ENCODE measurements at regions not wholly inside any gene's neighbourhood (a gene's known extent, or its start where the extent isn't known, plus 50 kb on each side); places are given as distances from the start of the nearest gene placed in this dataset.

DNA sequence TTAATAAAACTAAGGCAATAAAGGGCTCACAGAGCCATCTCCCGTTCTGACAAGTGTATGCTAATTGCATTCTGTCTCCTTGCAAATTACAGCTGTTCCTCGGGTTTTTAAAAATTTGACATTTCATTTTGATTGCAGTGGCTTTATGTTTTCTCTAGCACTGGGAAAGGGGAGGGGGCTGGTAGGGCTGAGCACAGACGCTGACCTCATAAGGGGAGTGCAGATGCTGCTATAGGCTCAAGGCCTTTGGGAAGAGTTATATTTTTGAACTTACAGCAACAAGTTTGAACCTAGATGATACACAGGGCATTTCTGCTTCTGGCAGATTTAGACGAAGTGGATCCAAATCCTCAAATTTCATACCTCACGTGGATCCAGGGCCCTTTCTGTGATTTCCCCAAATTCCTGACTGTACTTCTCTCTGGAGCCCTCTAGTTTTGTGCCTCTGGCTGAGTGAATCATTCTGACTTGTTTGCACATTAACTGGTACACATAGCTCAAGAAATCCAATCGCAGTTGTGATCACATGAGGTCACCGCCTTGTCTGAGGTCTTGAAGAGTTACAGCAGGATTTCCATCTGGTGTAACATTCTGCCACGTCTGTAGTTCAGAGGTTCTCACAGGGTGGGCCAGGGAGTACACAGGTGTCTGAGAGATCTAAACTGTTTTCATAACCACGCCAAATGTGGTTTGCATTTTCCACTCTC, 230.3 kb downstream of the C1orf94 start:
- intact Hi-C loops (cut with micrococcal nuclease): no loop called here

DNA sequence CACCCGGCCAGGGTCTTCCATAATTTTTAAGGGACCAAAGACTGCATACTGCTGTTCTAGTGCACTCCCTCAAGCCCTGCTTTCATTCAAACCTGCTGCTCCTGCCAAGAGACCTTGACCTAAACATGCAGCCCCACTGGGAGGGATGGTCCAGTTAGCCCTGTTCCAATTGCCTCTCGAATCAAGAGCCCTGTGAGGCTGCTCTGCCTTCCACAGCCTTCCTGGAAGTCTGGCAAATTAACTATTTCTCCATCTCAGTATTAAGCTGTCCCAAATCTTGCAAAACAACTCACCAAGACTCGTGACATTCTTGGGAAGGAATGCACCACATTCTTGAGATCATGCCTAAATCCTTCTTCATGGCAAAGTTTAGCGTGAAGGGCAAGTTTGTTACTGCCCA, 231.3 kb downstream of the C1orf94 start:
- intact Hi-C loops (cut with micrococcal nuclease): no loop called here

DNA sequence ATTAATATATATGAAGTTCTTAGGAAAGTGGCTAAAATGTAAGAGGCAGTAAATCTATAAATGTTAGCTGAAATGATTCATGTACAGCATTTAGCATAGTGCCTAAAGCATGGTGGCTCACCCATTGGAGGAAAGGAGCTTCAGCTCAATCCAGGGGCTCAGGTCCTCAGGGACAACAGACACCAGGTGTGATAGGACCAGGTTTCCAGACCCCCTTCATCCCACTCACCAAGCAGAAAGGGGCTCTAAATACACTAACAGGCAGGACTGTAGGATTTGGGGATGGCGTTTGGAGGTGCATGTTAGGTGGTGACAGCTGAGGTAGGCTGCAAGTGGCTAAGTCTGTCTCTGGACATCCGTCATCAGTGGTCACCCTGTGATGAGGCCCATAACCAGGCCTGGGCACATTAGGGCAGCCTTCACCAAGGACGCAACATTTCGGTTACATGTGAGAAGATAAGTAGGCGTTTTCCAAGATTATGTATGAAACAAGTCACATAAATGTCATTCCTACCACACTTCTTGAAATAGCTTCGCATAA, 233.1 kb downstream of the C1orf94 start:
- intact Hi-C loops (cut with micrococcal nuclease): no loop called here

DNA sequence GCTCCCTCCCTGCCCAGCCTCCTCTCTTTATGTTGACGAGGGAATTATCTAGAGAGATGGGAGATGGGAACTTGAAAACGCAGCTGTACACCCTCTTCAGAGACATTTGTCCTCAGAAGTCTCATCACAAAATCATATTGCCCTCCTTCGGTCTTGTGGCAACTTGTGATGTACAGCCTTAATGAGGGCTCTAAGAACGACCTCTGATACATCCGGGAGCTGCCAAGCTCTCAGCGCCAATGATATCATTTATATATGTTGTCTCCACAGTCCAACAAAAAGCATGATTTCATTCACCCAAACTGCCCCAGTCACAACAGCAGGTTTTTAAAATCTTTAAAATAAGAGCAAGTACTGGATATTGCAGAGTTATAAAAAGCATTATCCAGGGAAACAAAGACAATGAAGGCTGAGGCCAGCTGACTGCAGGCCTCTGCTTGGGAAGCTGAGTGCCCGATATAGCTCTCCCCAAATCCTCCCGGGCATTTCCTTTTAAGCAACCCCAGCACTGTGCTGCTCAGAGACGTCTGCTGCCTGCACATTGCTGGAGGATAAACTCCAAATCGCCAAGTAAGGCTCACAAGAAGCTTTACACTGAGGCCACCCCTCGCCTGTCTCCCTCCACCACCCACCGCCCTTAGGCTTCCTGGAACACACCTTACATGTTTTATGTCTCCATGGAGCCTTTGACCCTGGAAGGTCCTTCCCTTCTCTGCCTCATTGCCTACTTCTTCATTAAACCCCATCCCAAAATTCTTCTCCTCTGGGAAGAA, 236.1 kb downstream of the C1orf94 start:
- intact Hi-C loops (cut with micrococcal nuclease): no loop called here

DNA sequence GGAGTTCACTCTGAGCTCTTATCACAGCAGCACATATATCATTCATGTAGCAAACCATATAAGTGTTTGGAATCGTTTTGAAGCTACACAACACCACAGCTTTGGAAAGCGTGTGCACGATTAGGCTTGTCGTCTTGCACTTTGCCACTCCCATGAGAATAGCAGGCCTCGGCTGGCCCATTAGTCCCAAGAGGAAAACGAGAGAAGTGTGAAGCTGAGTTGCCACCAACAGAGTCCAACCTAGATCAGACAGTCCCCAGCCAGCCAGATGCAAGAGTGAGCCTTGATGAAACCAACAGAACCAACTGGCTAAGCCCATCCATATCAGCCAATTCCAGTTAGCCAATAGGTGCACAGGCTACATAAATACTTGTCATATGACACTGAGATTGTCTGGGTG, 238.4 kb downstream of the C1orf94 start:
- intact Hi-C loops (cut with micrococcal nuclease): no loop called here

DNA sequence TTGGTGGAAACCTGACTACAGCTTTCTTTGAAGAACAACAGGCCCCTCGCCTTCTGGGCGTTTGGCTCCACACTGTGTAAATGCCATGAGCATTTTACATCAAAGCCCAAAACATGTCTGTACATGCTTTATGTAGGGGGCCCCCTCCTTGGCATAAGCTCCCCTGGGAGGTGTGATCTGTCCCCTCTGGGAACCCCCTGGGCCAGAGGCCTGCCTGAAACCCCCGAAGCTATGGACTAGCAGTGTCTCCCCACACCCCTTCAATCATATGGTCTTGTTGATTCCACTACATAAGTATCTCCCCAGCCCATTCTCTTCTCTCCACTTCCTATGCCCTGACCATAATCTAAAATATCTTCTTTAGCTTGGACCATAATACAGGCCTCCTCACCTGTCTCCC, 241.5 kb downstream of the C1orf94 start:
- intact Hi-C loops (cut with micrococcal nuclease): no loop called here

DNA sequence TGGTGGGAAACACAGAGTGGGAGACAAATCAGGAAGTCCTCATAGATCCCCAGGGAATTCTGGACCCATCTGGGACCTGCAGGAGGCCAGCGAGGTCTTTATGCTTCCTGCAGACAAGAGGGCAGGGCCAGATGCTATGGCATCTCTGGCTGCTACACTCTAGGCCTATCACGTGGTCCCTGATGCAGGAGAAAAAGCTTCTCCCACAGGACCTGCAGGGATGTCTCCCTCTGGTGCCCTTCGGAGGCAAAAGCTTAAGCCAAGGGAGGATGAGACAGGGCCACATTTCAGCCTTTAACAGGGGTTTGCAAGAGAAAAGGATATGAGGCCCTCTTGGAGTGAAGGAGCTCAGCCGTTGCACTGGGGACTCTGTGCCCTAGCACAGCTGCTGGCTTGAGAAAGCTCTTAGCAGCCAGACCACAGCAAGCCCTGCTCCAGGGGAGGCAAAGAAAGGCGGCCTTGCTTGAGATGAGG, 243.0 kb downstream of the C1orf94 start:
- intact Hi-C loops (cut with micrococcal nuclease): no loop called here

DNA sequence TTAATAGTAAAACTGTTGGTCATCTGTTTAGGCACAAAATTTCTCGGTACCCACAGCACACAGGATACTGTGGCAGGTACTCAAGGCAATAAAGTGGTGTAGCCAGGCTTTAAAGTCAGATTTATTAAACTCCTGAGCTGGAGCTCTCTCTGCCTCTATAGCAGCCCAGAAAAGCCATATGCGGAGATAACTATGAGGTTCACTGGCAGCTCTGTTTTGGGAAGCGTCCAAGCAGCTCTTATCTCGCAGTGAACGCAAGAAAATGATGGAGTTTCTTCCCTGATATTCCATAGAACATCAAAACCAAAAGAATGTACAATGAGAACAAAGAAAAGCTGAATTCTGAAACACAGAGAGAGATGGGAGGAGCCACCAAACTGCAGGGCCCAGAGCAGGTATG, 248.3 kb downstream of the C1orf94 start:
- intact Hi-C loops (cut with micrococcal nuclease): no loop called here

DNA sequence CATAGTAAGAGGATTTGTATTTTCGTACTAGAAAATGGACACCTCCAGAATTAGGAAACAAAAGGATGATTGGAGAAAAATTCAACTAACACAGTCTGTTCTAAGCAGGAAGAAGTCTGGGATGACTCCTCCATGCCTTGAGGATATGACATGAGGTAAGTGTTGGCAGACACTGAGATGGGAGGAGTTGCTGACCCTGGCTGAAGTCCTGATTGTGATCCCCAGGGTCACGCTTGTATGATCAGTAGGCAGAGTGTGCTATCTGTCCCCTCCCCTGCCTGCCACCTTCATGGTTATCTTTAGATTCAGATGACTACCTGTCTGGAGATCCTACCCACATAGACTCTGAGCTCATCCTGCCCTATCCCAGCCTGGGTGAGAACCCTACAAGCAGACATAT, 249.1 kb downstream of the C1orf94 start:
- intact Hi-C loops (cut with micrococcal nuclease): no loop called here

DNA sequence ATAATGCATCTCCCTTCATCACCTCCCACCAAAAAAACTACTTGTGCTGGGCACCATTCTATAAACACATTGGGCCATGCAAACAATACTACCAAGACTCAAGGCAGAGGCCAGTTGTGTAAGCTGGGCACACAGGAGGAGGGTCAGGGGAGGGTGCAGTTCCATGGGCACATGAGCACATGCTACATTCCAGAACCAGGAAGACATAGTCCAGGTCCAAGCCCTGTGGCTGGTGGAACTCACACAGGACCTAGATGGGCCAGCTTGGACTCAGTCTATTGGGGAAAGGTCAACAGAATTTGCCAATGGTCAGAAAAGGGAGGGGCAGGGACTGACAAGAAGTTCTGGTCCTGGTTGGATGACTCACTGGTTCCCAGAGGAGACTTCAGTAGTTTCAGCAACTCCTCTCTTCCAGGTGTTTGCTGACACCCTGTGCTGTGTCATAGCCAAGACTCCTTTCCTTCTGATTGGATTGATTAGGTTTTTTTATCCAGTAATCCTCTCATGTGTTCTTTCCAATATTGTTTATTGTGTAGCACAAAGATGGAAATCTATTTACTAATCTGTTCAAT, 249.7 kb downstream of the C1orf94 start:
- intact Hi-C loops (cut with micrococcal nuclease): no loop called here

DNA sequence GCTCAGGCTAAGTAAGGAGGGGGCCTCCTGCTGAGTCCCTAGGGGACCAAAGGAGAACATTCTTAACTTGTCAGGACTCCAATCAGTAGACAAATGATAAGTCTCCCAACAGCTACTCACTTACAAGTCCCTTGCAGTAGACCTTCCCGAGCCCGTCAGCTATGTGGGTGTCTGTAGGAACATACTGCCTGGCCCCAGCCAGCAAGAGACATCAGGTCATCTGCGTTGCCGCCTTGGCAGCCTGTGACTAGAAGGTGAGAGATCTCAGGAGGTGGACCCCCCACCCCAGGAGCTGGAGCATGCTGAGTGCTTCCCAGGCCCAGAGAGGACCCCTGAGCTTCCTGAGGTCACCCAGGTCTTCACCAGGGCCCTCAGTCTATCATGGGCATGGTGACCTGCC, 250.5 kb downstream of the C1orf94 start:
- intact Hi-C loops (cut with micrococcal nuclease): no loop called here

DNA sequence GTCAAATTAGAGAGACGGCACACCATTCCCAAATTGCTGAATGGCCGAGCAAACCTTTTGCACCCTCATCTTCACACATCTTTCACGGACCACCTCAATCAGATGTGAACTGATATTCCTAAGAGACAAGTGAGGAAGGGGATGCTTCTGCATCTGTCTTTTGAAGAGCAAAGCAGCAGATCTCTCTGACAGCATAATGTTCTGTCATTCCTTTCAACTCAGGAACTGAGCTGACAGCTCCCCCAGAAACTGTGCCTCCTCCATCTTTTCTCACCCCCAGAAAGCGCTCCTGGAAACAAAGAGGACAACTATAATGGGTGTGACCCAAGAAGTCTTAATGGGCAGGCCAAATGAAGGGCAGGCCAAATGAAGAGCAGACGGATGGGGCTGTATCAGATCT, 256.4 kb downstream of the C1orf94 start:
- intact Hi-C loops (cut with micrococcal nuclease): no loop called here

DNA sequence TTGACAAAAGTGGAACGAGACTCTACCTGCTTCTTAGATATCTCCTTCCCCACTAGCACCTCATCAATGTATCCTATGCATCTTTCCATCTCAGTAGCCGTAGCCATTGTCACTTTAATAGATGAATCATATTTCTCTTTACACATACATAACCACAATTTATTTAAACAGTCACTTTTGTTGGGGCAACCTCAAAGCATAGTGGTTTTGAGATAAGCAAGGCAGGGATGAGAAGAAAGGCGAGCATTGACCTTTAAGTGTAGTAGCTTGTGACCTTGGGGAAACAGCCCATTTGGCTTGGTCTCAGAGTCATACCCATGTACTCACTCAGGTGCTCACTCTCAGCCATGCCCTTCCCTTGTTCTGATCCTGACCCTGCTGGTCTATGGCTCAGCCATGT, 260.1 kb downstream of the C1orf94 start:
- intact Hi-C loops (cut with micrococcal nuclease): no loop called here

DNA sequence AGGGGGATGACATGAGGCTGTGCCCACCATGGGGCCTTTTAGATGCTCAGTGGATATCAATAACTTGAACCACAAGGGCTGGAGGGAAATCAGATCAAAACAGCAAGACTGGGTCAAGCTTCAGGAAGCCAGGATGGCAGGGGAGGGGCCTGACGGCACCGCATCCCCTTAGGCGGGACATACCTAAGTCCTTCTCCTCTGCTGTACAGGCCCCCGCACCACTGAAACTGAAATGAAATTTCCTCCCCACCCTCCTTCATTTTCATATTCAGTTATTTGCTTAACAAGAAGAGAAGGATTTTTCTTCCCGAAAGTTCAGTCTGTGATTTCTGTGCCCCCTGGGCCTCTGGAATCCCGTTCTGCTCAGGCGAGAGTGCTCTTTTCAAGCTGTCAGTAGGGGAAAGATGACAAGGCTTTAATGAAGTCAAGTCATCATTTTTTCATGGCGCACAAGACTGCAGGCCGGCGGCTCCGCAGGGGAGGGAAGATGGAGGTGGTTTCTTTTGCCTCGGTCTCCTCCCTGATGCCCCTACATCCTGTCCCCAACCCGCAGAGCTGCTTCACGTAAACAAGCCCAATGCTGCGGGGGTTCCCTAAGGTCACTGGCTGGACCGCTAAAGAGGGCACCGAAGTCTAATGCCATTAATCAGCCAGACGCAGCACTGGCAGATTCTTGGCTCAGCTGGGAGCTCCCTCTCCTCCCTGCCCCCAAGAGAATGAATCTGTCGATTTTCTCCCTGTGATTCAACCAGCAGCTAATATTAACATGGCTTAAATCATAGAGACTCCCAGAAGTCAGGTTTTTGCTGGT, 264.8 kb downstream of the C1orf94 start:
- intact Hi-C loops (cut with micrococcal nuclease): no loop called here

DNA sequence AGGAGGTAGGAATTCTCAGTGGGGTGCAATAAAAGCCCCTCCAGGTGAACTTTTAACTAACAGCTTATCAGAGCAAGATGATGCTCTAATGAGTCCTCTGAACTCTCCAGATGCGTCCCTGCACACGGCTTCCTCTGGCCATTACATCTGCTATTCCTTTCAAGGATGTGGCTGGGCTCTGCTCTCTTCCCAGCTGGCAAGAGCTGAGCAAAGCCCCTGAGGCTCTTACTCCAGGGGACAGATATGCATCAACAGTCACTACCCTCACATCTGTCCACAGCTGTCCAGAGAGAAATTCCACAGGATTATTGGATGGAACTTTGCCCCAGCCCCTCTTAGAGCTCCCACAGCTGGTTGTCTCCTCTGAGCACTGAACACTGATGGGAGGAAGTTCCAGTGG, 267.8 kb downstream of the C1orf94 start:
- intact Hi-C loops (cut with micrococcal nuclease): no loop called here

DNA sequence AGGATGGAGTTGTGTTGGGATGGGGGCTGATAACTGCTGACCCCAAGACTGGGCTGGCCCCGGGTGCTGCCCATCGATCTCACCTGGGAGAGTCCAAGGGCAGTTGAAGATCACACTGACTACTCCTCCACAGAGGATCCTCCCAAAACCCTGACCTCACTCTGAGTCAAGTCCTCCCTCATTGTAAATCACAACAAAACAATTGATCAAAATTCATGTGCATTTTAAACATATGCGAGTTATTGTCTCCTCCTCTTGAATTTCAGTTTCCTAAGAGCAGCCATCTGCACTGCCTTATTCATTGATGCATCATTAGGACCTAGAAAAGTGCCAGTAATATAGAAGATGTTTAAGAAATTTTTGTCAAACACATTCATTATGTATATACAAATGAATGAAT, 273.6 kb downstream of the C1orf94 start:
- intact Hi-C loops (cut with micrococcal nuclease): no loop called here

DNA sequence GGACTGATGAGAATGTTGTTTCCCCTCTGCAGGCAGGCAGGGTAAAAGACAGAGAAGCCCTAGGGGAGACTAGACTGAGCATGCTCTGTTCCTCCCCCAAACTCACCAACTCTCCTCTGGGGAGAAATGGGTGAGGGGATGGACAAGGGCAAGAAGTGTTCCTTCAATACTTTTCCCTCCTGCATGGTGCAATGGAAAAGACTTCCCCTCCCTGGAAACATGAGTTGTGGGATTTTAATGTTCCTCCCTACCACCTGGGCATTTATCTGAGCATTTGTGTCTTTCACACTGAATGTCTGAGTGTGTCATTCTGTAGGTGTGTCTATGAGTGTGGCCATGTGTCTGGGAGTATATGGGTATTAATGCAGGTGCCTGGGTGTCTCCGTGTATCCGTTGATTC, 275.7 kb downstream of the C1orf94 start:
- intact Hi-C loops (cut with micrococcal nuclease): no loop called here

DNA sequence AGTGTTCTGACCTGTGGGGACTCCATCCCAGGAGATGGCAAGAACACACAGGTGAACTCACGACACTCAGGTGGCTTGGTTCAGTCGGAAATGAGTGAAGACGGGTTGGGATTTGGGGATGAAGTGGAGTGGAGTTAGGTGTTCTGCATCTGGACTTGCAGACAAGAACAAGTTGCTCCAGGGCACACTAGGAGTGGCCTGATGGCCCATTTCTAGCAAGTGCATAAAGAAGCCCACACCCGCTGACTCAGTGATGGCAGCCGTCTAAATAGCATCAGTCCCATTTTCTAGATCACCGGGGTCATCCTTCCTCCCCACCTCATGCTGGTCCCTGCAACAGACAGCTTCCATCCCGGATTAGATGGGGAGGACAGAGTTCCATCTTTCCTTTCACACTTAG, 278.4 kb downstream of the C1orf94 start:
- intact Hi-C loops (cut with micrococcal nuclease): no loop called here

DNA sequence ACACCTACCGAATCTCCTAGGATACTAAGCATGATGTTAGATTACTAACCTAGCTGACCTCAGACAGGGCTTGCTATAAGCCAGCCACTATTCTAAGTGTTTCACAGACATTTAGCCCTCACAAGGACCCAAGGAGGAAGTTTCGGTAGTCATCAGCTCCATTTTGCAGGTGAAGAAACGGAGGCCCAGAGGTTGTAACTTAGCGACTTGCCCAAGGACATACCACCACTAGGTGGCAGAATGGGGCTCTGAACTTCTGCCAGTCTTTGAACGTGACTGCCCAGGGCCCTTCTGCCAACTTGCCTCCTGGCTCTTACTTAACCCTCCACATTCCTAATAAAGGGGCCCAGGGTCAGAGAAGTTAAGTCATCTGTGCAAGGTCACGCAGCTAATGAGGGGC, 283.5 kb downstream of the C1orf94 start:
- intact Hi-C loops (cut with micrococcal nuclease): loop anchor here (1.0 to 5.0 kb wide), 3 partner anchors 138 to 282 kb away; no protein-coding TSS in a partner anchor

DNA sequence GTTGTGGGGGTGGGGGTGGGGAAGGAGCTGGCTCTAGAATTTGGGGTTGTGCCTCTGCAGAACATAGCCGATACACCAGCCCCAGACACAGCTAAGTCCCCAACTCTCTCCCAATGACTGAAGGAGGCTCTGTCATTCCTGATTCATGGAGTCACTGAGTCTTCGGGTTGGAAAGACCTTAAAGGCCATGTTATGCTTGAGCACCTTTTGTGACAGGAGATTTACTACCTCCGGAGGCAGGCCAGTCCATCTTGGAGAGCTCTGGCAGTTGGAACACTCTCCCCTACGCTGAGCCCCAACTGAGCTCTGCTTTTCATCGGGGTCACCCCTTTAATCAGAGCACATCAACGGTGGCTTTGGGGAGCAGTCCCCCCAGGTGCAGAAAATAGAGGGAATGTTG, 284.4 kb upstream of the GJB5 start:
- intact Hi-C loops (cut with micrococcal nuclease): no loop called here

DNA sequence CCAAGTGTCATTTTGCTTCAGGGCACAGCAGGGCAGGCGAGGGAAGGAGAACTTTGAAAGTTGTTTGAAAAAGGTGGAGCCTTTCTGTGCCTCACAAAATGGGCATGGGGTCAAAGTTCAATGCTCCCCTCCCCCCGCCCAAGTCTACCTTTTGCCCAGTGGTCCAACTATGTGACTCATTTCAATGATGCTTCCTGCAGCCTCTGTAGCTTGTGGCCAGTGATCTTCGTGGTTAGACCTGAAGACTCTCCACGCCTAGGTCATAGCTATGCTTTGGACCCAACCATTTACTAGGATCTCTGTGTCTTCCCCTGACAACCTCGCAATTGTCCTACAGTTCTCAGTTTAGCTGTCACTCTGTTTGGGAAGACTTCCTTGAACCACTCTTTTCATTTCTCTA, 280.3 kb upstream of the GJB5 start:
- intact Hi-C loops (cut with micrococcal nuclease): no loop called here

Measured in T-helper 1 cell treated with Interleukin-12 subunit alpha and Interleukin-12 subunit beta and Interleukin-4 antibody, amounts not matched to agents 30 ng/mL and 1 ng/mL, for 36 hours (primary cell).